ENCODE measurements at regions not wholly inside any gene's neighbourhood (a gene's known extent, or its start where the extent isn't known, plus 50 kb on each side); places are given as distances from the start of the nearest gene placed in this dataset.

- TF ChIP-seq CTCF (IDR thresholded peaks at IDR 0.05): no peak
- DNase-seq (ENCODE audit: low spot score): no peak
- no peak overlapping the region for H3K27ac ChIP-seq
- H3K4me3 ChIP-seq: no peak overlapping the region
Observed at GRCh38 chr10:121352231-121352855, 245.9 kb downstream of the FGFR2 start.

GRCh38 chr10:121355161-121355560 is 243.1 kb downstream of the FGFR2 start:
- no peak overlapping the region for H3K27ac ChIP-seq
- TF ChIP-seq CTCF (IDR thresholded peaks at IDR 0.05): no peak
- no peak overlapping the region for H3K4me3 ChIP-seq
- no peak for DNase-seq (ENCODE audit: low spot score)

- no peak overlapping the region for H3K4me3 ChIP-seq
- H3K27ac ChIP-seq: no peak overlapping the region
- DNase-seq (ENCODE audit: low spot score): no peak
- no peak for TF ChIP-seq CTCF (IDR thresholded peaks at IDR 0.05)
Observed at GRCh38 chr10:121356183-121356582, 242.1 kb downstream of the FGFR2 start.

GRCh38 chr10:121357401-121357800 is 240.8 kb downstream of the FGFR2 start:
- DNase-seq (ENCODE audit: low spot score): no peak
- Histone ChIP-seq H3K27ac (no peak overlapping the region), H3K4me3 (no peak overlapping the region)
- no peak for TF ChIP-seq CTCF (IDR thresholded peaks at IDR 0.05)

GRCh38 chr10:121362026-121362425 is 236.2 kb downstream of the FGFR2 start:
- H3K27ac ChIP-seq: no peak overlapping the region
- no peak for TF ChIP-seq CTCF (IDR thresholded peaks at IDR 0.05)
- DNase-seq (ENCODE audit: low spot score): no peak
- no peak overlapping the region for H3K4me3 ChIP-seq

- Histone ChIP-seq H3K27ac (no peak overlapping the region), H3K4me3 (no peak overlapping the region)
- TF ChIP-seq CTCF (IDR thresholded peaks at IDR 0.05): no peak
- no peak for DNase-seq (ENCODE audit: low spot score)
Observed at GRCh38 chr10:121365566-121365965, 232.7 kb downstream of the FGFR2 start.

- no peak overlapping the region for H3K4me3 ChIP-seq
- no peak overlapping the region for H3K27ac ChIP-seq
- no peak for TF ChIP-seq CTCF (IDR thresholded peaks at IDR 0.05)
- DNase-seq (ENCODE audit: low spot score): no peak
Observed at GRCh38 chr10:121368347-121369025, 229.8 kb downstream of the FGFR2 start.
